ENCODE measurements at regions not wholly inside any gene's neighbourhood (a gene's known extent, or its start where the extent isn't known, plus 50 kb on each side); places are given as distances from the start of the nearest gene placed in this dataset.
"Not testable (repeated sequence)": the region's sequence is repeated elsewhere in the genome, so short reads cannot be mapped to it uniquely, and the experiment has no call there.

DNA sequence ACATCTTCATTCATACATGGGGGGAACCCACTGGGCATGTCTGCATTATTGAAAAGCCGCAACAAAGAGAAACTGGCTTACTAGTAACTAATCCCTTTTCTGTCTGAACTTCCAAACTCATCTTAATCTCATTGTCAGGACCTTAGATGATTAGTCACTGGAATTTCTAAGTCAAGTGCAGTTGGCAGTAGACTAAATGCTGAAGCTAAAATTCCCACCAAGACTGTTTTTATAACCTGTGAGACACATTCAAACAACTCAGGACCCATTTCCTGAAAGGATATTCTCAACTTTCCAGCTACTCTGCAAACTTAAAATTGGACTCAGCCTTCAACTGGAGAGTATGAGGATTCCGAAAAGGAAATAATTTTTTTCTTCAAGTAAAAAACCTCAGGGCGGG lies 94.8 kb upstream of the SCAF8 start:
- DNase-seq, result no peak

DNA sequence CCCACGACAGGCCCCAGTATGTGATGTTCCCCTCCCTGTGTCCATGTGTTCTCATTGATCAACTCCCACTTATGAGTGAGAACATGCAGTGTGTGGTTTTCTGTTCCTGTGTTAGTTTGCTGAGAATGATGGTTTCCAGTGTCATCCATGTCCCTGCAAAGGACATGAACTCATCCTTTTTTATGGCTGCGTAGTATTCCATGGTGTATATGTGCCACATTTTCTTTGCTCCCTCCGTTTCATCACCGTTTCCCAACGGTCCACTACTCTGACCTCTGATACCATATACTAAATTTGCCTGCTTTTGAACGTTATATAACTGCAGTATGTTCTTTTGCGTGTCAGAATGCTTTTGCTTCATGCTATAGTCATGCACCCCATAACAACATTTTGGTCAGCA lies 94.0 kb upstream of the SCAF8 start:
- DNase-seq, result not testable (repeated sequence)

DNA sequence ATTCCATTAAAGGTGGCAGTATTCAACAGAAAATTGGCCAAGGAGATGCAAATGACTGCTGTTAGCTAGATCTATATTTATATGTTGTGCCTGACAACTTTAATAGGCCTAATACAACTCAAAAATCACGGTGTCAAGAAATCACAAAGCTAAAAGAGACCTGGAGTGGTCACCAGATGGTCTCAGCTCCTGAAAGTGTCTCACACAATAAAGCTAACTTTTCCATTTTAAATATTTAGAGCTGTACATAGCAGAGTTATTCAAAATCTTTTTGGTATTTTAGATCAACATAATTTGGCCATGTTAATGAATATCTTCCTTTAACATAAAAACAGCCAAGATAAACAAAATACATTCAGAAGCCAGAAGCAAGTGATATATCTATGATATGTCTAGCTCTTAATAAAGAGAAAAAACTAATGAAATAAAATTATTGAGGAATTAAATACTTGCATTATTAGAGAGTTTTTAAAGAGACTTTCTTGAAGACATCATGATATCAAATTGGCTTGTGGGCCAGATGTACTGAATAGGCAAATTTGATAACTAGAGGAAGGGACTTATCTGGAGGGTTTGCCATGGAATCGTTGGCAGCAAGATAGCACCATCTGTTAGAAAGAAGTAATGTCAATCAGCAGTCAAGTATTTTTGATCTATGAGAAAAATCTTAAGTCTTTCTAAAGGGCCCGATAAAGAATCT lies 84.9 kb upstream of the SCAF8 start:
- no peak for DNase-seq

DNA sequence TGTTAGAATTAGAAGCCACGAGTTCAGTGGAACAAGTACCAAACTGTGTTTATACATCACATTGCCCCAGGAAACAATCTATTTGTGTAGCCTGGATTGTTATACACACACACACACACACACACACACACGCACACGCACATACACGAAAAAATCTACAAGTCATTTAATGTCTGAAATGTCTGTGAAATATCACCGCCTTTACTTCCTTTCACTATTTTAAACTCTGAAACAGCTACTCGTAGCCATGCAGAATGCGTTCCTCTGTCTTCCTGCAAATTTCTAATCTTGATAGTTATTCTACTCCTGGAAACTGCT lies 84.4 kb upstream of the SCAF8 start:
- DNase-seq, result no peak

DNA sequence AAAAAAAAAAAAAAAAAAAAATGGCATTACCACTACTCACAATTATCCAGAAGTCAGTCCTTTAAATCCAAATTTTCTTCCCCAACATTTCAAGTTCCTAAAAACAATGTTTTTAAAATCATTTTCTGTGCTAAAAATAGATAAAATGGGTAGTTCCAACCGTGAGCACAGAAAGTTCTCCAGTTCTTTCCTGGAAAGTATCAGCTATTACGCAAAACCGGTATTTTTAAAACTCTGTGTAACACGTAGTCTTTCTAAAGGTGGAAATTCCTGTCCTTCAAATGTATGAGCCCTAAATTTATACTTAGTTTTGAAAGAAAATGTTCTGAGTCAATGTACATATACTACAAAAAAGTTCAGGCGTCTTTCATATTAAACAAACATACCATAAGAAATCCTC lies 83.5 kb upstream of the SCAF8 start:
- no peak for DNase-seq

DNA sequence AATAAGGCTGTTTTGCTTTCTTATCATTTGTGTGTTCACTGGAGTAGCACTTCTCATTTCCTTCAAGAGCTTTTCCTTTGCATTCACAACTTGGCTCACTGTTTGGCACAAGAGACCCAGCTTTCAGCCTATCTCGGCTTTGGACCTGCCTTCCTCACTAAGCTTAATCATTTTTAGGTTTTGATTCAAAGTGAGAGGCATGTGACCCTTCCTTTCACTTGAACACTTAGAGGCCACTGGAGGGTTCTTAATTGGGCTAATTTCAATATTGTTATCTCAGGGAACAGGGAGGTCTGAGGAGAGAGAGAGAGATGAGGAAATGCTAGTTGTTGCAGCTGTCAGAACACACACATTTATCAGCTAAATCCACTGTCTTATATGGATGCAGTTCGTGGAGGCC lies 82.9 kb upstream of the SCAF8 start:
- no peak for DNase-seq

DNA sequence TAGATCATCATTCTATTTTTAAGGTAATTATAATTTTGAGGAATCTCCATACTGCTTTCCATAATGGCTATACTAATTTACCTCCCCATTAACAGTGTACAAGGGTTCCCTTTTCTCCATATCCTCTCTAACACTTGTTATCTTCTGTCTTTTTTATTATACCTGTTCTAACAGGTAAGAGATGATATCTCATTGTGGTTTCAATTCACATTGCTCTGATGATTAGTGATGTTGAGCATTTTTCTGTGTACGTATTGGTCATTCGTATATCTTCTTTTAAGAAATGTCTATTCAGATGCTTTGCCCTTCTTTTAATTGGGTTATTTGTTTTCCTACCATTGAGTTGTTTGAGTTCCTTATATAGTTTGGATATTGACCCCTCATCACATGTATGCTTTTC lies 81.6 kb upstream of the SCAF8 start:
- DNase-seq, result no peak

DNA sequence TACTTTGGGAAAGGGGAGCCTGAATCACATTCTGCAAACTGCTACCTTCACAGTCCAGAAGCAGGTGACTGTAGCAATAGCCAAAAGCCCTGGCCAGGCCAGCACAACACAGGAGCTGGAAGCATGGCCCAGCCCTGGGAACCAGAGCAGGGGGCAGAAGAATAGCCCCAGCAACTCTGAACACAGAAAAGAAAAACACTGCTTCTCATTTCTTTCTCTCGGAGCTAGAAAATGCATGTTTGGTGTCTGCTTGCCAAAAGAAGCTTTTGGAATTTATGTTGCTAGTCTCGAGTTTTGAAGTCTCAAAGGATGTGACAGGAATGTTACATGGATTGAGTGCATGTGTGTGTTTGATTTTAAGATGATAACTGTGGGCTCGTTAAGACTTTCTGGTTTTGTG lies 79.8 kb upstream of the SCAF8 start:
- DNase-seq, result no peak

DNA sequence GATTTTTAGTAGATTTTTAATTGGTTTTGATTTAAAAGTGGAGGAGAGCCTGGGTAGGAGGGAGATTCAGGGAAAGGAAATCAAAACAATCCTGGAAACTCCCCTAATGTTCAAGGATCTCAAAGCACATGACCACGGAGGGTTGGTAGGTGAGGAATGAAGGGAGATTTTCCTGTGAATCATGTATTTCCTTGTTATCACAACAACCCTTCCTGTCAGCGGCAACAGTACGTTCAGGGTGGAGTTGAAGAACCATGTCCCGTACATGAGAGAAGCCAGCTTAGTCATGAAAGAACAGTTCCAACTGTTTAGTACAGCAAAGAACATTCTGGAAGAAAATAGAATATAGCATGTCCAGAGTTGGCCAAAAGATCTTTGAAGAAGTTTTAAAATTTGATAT lies 79.4 kb upstream of the SCAF8 start:
- DNase-seq, result no peak

DNA sequence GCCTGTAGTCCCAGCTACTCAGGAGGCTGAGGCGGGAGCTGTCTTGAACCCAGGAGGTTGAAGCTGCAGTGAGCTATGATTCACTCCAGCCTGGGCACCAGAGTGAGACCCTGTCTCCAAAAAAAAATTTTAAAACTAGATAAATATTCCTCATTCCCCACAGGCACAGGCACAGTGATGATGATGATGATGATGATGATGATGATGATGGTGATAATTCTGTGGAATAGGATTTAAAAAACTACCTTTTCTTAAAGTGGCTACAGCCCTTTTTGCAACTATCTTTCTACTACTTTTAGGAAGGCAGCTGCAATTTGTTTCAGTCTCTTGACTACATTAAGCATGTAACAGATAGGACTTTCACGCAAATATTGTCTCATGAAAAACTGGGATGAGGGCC lies 76.6 kb upstream of the SCAF8 start:
- DNase-seq, result no peak

DNA sequence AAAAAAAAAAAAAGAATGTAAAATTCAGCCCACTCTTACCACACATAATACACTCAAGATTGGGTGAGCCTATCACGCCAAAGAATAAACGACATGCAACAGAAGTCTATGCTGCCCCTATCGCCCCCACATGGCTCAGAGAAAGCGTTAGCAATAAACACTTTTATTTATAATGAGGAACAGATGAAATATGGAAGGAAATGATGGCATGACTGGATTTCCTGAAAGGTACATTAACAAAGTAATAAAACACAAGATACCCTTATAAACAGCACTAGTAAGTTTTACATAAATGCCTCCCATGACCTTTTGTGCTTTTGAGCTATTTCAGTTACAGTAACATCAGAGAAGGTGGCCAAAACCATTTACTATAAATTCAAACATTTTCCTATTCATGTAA lies 71.4 kb upstream of the SCAF8 start:
- no peak for DNase-seq

DNA sequence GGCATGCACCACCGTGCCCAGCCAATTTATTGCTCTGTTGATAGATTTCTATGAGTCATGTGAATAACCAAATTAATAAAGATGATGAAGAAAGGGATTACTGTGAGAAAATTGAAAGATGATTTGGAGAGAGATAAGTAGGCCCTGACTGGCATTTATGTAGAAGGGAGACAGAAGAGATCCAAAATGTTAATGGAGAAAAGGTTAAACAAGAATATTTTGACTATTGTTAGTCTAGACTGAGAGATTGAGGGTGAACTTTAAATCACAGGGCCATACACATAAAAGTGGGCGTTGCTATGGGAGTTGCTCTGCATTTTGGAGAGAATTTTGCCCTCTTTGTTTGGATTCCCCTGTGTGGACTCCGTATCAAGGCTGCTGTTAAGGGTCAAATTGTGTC lies 68.9 kb upstream of the SCAF8 start:
- no peak for DNase-seq

DNA sequence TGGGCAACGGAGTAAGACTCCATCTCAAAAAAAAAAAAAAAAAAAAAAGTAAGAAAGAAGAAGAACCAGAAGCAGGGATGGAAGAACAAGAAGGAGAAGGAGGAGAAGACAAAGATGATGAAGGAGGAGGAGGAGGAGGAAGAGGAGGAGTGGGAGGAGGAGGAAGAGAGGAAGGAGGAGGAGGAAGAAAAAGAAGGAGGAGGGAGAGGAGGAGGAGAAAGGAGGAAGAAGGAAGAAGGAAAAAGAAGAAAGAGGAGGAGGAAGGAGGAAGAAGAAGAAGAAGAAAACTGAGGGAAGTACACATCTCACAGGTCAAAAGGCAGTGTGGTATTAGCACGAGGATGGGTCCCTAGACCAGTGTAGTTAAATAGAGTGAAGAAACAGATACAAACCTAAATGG lies 65.1 kb upstream of the SCAF8 start:
- no peak for DNase-seq

DNA sequence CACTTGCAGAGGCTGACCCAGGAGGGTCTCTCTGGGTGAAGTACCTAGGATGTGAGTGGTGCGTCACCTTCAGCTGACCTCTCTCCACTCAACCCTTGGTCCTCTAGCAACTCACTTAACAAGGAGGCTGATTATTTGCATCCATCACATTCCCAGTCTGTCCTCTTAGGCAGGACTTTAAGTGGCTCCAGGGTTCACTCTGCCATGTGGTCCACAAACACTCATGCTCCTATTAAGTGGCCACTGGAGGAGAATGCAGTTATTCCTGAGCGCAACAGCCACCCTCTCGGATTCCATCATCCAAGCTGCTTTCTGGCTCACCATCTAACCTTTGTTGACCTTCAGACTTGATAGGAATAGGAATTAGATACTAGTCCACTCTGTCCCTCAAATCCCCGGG lies 61.1 kb upstream of the SCAF8 start:
- DNase-seq, result no peak

DNA sequence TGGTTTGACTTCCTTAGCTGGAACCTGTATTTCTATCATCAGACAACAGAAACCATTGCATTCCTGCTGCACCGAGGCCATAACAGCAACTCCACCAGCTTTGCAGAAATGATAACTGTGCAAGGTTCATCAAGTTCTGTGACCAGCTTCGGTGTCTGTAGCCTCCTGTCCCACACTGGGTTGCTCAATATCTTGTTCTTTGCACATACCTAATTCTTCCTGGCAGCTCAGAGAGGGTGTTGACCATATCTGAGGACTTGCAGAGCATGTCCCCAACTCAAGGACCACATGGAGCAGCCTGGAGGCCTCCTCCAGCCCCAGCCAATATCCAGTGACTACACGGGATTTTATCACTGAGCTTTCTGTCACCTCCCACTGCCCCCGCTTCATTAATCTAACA lies 59.3 kb upstream of the SCAF8 start:
- no peak for DNase-seq

DNA sequence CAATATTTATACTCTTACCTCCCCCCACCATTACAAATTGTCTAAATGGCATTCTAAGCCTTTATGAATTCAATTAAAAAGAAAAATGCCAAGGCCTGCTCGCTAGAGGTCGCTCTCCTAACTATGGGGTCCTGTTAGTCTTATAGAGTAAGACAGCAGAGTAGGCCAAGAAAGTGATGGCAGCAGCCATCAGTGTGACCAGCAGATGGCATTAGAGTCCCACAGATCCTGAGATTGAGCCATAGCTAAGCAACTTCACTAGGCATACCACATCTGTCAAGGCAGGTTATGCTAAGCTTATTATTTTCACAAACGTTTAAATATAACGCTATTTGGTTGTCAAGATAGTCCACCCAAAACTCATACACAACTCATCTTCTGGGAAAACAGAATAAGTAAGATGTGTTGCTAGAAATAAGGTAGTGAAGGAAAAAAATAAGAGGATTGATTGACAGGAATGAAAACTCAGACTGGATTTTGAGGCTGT lies 57.6 kb upstream of the SCAF8 start:
- DNase-seq, result peak; percentile 80 to 87

DNA sequence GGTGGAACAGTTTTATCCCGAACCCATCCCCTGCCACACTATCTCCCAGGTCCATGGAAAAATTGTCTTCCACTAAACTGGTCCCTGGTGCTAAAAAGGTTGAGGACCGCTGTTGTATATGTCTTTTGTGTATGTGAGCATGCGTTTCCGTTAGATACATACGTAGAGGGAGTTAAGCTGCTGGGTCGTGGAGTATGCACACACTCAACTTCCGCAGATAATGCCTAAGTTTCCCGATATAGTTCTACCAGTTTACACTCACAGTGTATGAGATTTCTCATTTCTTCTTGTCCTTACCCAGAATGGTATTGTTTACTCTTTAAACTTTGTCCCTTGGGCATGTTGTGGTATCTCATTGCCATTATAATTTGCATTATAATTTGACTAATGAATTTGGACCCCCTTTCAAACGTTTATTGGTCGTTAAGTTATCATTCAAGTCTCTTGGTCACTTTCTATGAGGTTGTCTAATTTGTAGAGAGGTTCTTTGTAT lies 50.5 kb upstream of the SCAF8 start:
- no peak for DNase-seq
